ENCODE measurements at regions not wholly inside any gene's neighbourhood (a gene's known extent, or its start where the extent isn't known, plus 50 kb on each side); places are given as distances from the start of the nearest gene placed in this dataset.

- TF ChIP-seq CTCF (conservative IDR thresholded peaks at IDR 0.05; ENCODE audit: low read depth, low read length) (no peak), EZH2 (IDR thresholded peaks at IDR 0.05; ENCODE audit: borderline replicate concordance, low read depth, low read length, poor library complexity, severe bottlenecking) (no peak)
These were observed 165.4 kb upstream of the PWP1 start for GRCh38 chr12:107519906-107520859.
